SIG-M5 (cell line): ENCODE measurements at regions not wholly inside any gene's neighbourhood (a gene's known extent, or its start where the extent isn't known, plus 50 kb on each side); places are given as distances from the start of the nearest gene placed in this dataset.

ENCODE experiments used
- DNase-seq: peaks from one replicate; lab custom pipeline; 2025; lab: John Stamatoyannopoulos, UW

GRCh38 chr6:165229216-165229615 is 80.2 kb downstream of the C6orf118 start:
- DNase-seq = no peak

- DNase-seq = no peak
Measured at GRCh38 chr6:165227644-165228329, 81.6 kb downstream of the C6orf118 start.

DNA sequence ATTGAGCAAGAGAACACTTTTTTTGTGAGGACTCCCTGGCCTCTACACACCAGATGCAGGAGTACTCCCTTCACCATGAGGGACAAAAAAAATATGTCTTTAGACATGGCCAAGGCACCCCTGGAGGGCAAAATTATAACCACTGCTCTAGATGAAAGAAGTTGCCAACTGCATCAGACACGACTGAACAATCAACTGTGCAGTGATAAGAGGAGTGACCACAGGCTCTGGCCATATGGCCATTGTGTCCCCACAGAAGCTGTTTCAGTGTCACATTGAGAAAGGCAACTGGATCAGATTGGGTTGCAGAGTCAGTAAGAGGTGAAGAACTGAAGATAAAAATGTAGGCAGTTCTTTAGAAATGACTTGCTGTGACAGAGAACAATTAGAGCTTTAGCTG is 85.7 kb downstream of the C6orf118 start:
- DNase-seq = no peak

GRCh38 chr6:165223101-165223500 is 86.3 kb downstream of the C6orf118 start:
- no peak for DNase-seq

GRCh38 chr6:165222315-165223025 is 86.9 kb downstream of the C6orf118 start:
- DNase-seq = no peak

GRCh38 chr6:165220045-165220444 is 89.4 kb downstream of the C6orf118 start:
- no peak for DNase-seq

GRCh38 chr6:165219629-165220028 is 89.8 kb downstream of the C6orf118 start:
- no peak for DNase-seq

DNA sequence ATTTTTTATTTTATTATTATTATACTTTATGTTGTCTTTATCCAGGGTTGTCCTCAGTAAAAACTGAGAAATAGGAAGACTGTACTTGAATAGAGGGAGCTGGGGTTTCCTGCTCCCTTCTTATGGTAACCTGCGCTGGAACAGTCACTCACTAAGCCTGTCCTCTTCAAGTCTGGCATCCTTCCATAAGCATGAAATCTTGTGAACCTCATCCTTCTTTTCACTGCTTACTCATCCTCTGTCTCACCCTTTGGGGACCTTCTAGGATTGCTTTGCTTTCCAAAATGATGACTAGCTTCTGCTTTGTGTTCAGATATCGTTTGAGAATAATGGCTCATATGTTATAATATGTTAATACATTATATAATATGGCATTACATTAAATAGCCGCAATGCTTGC is 90.6 kb downstream of the C6orf118 start:
- DNase-seq = no peak

GRCh38 chr6:165206798-165207197 is 102.6 kb downstream of the C6orf118 start:
- no peak for DNase-seq

DNA sequence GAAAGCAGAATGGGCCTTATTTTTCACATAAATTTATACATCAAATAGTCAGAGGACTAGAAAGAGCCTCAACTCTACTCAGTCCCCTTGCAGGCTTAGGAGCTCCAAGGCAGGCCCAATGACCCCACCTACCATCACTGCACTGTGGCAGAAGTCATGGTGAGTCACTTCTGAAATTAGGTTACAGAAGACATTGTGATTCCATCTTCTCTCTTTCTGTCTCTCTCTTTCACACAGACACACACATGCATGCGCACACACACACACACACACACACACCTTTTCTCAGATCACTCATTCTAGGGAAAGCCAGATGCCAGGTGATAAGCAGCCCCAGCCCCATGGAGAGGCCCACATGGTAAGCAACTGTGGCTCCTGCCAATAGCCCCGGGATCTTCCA is 103.8 kb downstream of the C6orf118 start:
- no peak for DNase-seq

GRCh38 chr6:165204807-165205545 is 104.4 kb downstream of the C6orf118 start:
- no peak for DNase-seq

DNA sequence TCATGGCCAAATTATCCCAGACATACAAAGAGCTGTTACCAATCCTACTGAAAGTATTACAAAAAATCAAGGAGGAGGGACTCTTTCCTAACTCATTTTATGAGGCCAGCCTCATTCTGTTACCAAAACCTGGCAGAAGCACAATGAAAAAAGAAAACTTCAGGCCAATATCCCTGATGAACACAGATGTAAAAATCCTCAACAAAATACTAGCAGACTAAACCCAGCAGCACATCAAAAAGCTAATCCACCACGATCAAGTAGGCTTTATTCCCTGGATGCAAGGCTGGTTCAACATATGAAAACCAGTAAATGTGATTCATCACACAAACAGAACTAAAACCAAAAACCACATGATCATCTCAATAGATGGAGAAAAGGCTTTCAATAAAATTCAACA is 109.2 kb downstream of the C6orf118 start:
- no peak for DNase-seq

DNA sequence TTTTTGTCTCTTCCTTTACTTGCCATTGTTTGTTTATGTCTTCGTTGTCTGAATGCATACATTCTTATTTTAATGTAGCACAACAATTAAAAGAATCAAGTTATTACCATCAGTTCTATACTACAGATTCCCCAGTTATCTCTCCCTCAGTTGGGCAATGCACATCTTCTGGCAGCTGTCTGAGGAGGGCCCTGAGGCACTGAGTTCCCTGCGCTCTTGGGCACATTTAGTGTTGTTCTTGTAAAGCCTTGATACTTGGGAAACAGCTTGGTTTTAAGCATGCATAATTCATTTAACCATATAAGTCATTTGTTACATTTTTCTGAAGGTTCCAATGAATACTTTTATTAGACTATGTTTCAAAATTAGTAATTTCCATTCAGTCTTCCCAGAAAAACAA is 117.9 kb downstream of the C6orf118 start:
- no peak for DNase-seq

DNA sequence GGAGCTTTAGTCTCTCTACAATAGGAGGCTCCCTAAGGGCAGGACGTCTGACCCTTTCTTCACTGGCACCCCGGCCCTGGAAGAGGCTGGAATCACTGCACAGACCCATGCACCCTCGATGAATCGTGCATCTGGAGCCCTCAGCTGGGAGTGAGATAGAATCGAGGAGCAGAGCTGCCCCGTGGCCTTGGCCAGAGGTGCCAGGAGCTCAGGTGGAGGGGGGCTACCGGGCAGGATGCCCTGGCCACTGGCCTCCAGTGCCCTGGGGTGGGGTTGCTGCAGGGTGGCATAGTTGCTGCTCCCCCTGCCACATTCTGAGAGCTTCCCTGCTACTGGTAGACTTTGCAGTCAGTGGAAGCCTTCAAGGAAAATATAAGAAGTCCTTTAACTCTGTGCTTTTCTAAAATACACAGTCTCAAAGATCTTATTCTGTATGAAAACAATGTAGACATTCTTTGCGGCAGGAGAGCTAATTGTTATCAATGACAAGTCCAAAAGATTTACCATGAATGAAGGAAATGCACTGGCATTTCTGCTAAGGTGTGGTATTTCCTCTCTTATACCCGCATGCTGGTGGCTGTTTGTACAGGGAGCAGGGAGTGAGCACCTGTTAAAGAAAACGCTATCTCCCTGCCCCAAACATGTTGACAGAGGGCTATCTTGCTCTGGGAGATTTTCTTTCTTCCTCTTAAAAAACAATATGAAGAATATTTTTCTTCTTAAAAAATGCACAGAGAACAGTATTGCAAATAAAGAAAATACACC is 122.8 kb downstream of the C6orf118 start:
- no peak for DNase-seq

DNA sequence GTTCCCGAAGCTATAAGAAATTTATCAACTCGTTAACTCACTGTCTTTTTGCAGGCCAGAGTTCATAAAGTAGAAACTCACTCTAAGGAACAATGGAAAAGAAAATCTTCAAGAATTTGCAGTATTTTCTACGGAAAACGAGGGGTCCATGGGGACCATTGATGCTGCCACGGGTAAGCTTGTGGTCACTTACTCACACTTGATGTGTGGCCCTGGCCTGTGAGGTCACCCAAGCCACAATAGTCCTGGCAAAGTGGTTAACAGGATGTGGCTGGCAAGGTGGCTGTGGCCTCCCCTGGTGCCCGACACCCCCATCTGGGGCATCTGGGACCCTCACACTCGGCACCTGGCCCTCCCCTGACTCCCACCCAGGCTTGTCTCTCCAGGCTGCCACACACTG is 123.4 kb downstream of the C6orf118 start:
- DNase-seq = no peak

DNA sequence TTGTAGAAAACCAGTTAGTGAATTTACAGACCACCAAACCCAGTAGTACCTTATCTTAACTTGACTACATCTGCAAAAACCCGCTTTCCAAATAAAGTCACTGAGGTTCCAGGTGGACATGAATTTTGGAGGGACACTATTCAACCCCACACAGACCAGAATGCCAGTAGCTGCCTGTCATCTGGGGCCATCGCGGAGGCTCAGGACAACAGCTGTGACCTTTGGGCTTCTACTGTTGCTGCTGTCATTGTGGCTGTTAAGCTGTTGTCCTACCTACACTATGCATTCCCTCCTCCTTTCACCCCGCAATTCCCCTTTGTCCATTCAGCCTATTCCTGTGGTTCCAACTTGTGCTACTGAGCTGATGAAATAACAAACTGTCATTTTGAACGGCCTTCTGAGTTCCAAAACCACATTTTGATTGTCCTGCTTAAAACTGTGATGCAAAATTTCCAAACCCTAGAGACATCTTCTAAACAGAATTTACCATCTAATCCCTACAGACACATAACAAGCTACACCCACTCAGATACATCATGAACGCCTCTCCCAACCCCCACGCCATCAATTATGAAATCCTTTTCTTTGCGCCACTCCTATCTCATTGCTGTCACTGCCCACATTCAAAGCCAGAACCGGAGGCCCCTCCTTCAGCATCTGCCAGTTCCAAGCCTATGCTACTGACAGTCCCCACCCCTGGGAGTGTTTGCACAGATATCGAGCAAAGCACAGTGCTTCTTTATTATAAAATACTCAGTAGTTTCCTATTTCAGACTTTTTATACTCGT is 125.0 kb downstream of the C6orf118 start:
- DNase-seq = no peak

- DNase-seq = no peak
Measured at GRCh38 chr6:165183496-165184140, 125.8 kb downstream of the C6orf118 start.

DNA sequence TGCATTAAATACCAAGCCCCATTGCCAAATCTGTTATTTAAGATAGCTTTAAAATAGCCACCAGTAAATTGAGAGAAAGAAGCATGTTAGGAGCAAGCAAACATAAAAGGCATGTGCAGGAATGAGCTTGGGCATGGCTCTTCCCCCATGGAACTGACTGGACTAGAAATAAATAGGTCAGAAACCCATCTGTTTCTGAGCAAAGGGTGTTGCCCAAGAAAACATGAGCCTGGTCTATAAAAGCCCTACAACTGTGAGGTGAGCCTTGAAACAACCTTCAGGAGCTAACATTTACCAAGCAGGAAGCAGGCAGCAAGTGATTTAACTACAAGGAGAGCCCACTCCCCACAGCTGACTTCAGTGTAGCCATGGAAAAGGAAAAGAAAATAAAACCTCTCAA is 126.3 kb downstream of the C6orf118 start:
- no peak for DNase-seq

DNA sequence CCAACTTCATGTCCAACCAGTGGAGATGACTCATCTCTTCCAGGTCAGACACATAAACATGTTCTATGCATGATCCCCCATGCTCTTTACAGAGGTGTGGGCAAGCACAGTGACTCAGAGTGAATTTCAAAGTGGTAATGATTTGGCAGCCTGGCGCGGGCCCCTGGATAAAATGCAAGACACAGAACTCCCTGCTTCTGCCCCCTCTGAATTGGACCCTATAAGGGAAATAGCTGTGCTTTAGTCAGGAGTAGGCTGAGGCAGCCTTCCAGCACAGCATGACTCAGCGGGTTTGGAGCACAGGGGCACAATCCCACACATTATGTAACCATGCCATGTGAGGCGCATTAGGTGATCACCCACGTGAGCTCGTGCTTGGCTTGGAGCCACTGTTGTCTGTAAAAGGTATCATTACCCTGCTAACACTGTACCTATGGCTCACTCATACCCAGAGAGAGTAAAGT is 127.4 kb downstream of the C6orf118 start:
- no peak for DNase-seq

DNA sequence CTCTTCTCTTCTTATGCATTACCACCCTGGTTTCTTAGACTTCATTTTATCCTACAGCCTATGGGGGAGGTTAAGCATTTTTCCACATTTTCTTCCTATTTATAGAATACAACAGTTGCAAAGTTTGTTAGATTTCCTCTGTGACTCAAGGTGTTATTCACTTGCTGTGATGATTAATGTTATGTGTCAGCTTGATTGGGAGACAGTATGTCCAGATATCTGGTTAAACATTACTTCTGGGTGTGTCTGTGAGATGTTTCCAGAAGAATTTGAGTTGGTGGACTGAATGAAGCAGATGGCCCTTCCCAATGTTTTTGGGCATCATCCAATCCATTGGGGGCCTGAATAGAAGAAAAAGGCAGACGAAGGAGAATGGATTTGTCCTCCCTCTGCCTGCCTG is 131.3 kb downstream of the C6orf118 start:
- DNase-seq = no peak

GRCh38 chr6:165173484-165173883 is 135.9 kb downstream of the C6orf118 start:
- DNase-seq = no peak
